HCT116 (cell line): ENCODE measurements at regions not wholly inside any gene's neighbourhood (a gene's known extent, or its start where the extent isn't known, plus 50 kb on each side); places are given as distances from the start of the nearest gene placed in this dataset.

ENCODE experiments used
- ATAC-seq: fragments of 200-7000 bp; cut with Tn5 transposase; 2 replicates; pipeline ENCODE4 v1.9.1; 2020; ENCODE audit warnings: mild to moderate bottlenecking, moderate library complexity
- BruUV-seq: library from RNA; stranded (reverse); fragments of 400-500 nt; replicated peaks from 2 replicates; lab custom pipeline; 2021; lab: Mats Ljungman, UMichigan
- CTCF ChIA-PET: fragments of 300-600 bp; sonication (Branson Sonifier 250); formaldehyde crosslinking; loops from one replicate; lab custom pipeline; 2021; ENCODE audit warnings: antibody characterized with exemption; lab: Charles Lee
- POLR2A ChIA-PET: fragments of 300-600, 350-600 bp; sonication (Branson Sonifier 250); formaldehyde crosslinking; loops from one replicate; lab custom pipeline; 2021; ENCODE audit warnings: antibody characterized with exemption; lab: Charles Lee
- RAD21 ChIA-PET, 2 experiments: fragments of 300-600 bp; sonication (Branson Sonifier 250); formaldehyde crosslinking; loops; one replicate each; lab custom pipeline; 2023; ENCODE audit warnings: low total read pairs in 2 of 2; ENCODE audit not compliant: uncharacterized antibody in 2 of 2, unreplicated experiment in 2 of 2, low non-redundant PET in 1 of 2; lab: Charles Lee
- DNase-seq: peaks from one replicate; pipeline ENCODE4 v3.0.0-alpha.2; 2010; ENCODE audit warnings: low read depth, low spot score
- H2AFZ ChIP-seq: fragments of 200-600 bp; shearing (Covaris generic), sonication (generic); 2 replicates; pipeline ENCODE4 v1.6.1; 2017; ENCODE audit warnings: low read depth, mixed run types, mixed read lengths, antibody characterized with exemption, low read length; ENCODE audit not compliant: poor library complexity, severe bottlenecking
- H3K27ac ChIP-seq: 2 replicates; pipeline ENCODE4 v1.5.1; 2012; ENCODE audit warnings: low read depth, low read length
- H3K27me3 ChIP-seq: fragments of 200-600 bp; sonication (generic); 2 replicates; pipeline ENCODE4 v1.6.1; 2016; ENCODE audit warnings: mixed run types, low read length, mixed read lengths; ENCODE audit not compliant: insufficient read depth
- H3K36me3 ChIP-seq, 2 experiments: fragments of 200-500 bp in 1 of 2; fragments of 200-600 bp in 1 of 2; sonication (Bioruptor generic) in 1 of 2; sonication (generic) in 1 of 2; 2 replicates each; pipeline versions ENCODE4 v1.5.1 to v1.6.1; 2014 to 2016; ENCODE audit warnings: low read length in 2 of 2, inconsistent platforms in 1 of 2, mixed read lengths in 1 of 2, mixed run types in 1 of 2; ENCODE audit not compliant: insufficient read depth in 2 of 2, control insufficient read depth in 1 of 2
- H3K4me1 ChIP-seq, 2 experiments: fragments of 200-600 bp in 1 of 2; sonication (generic) in 1 of 2; 2 replicates each; pipeline versions ENCODE4 v1.5.1 to v1.6.1; 2012 to 2017; ENCODE audit warnings: low read length in 2 of 2, inconsistent platforms in 1 of 2, mild to moderate bottlenecking in 1 of 2, mixed read lengths in 1 of 2, mixed run types in 1 of 2, moderate library complexity in 1 of 2; ENCODE audit not compliant: insufficient read depth in 2 of 2, control insufficient read depth in 1 of 2
- H3K4me2 ChIP-seq: fragments of 200-600 bp; sonication (generic); 2 replicates; pipeline ENCODE4 v1.6.1; 2017; ENCODE audit warnings: mixed run types, low read length, mixed read lengths
- H3K4me3 ChIP-seq, 2 experiments: fragments of 200-600 bp in 1 of 2; sonication (generic) in 1 of 2; replicated peaks in 1 of 2; 2 replicates each; pipeline ENCODE4 v1.5.1; 2011 to 2016; ENCODE audit warnings: low read length in 2 of 2, control low read depth in 1 of 2, low read depth in 1 of 2, mild to moderate bottlenecking in 1 of 2, mixed read lengths in 1 of 2, mixed run types in 1 of 2
- H3K79me2 ChIP-seq: fragments of 200-600 bp; sonication (generic); 2 replicates; pipeline ENCODE4 v1.6.1; 2017; ENCODE audit warnings: mild to moderate bottlenecking, mixed run types, low read length, moderate library complexity, mixed read lengths; ENCODE audit not compliant: insufficient read depth
- H3K9ac ChIP-seq: fragments of 200-600 bp; sonication (generic); 2 replicates; pipeline ENCODE4 v1.6.1; 2016; ENCODE audit warnings: low read length, mixed read lengths
- H3K9me2 ChIP-seq: fragments of 200-600 bp; sonication (generic), shearing (Covaris generic); 2 replicates; pipeline ENCODE4 v1.6.1; 2017; ENCODE audit warnings: mixed run types, mild to moderate bottlenecking, moderate library complexity; ENCODE audit not compliant: insufficient read depth
- H3K9me3 ChIP-seq, 2 experiments: fragments of 200-500 bp in 1 of 2; fragments of 200-600 bp in 1 of 2; sonication (Bioruptor generic) in 1 of 2; sonication (generic) in 1 of 2; 2 replicates each; pipeline ENCODE4 v1.6.1; 2014 to 2017; ENCODE audit warnings: low read length in 2 of 2, mixed read lengths in 2 of 2, inconsistent platforms in 1 of 2, low read depth in 1 of 2, mild to moderate bottlenecking in 1 of 2, mixed run types in 1 of 2, moderate library complexity in 1 of 2; ENCODE audit not compliant: control insufficient read depth in 1 of 2, insufficient read depth in 1 of 2
- H4K20me1 ChIP-seq: fragments of 200-600 bp; sonication (generic), shearing (Covaris generic); 2 replicates; pipeline ENCODE4 v1.6.1; 2017; ENCODE audit warnings: mixed run types, mild to moderate bottlenecking, moderate library complexity; ENCODE audit not compliant: insufficient read depth
- CTCF ChIP-seq, 3 experiments: fragments of 200-600 bp in 1 of 3; sonication (generic) in 1 of 3; IDR thresholded peaks in 2 of 3; conservative IDR thresholded peaks in 1 of 3; 2 replicates each; pipeline ENCODE4 v1.5.1; 2012 to 2017; ENCODE audit warnings: low read depth in 2 of 3, low read length in 2 of 3, antibody characterized with exemption in 1 of 3, borderline replicate concordance in 1 of 3, control low read depth in 1 of 3, mild to moderate bottlenecking in 1 of 3, mixed read lengths in 1 of 3, mixed run types in 1 of 3, moderate library complexity in 1 of 3; ENCODE audit not compliant: insufficient read depth in 1 of 3
- ELF1 ChIP-seq: IDR thresholded peaks from 2 replicates; pipeline ENCODE4 v1.6.1; 2012; ENCODE audit warnings: low read depth, borderline replicate concordance
- EZH2 ChIP-seq: fragments of 200-600 bp; sonication (generic); IDR thresholded peaks from 2 replicates; pipeline ENCODE4 v1.6.1; 2017; ENCODE audit warnings: antibody characterized with exemption, mixed run types
- FOSL1 ChIP-seq: IDR thresholded peaks from 2 replicates; pipeline ENCODE4 v1.6.1; 2012; ENCODE audit warnings: low read depth
- POLR2A ChIP-seq: IDR thresholded peaks from 2 replicates; pipeline ENCODE4 v1.7.0; 2011; ENCODE audit warnings: borderline replicate concordance; ENCODE audit not compliant: insufficient read depth, insufficient read length; ENCODE audit errors: extremely low read depth
- REST ChIP-seq: IDR thresholded peaks from 2 replicates; pipeline ENCODE4 v1.6.1; 2012; ENCODE audit warnings: low read depth
- SIN3A ChIP-seq: IDR thresholded peaks from 2 replicates; pipeline ENCODE4 v1.6.1; 2012; ENCODE audit warnings: low read depth
- SP1 ChIP-seq: IDR thresholded peaks from 2 replicates; pipeline ENCODE4 v1.6.1; 2012; ENCODE audit warnings: low read depth
- SRF ChIP-seq: IDR thresholded peaks from 2 replicates; pipeline ENCODE4 v1.6.1; 2012; ENCODE audit warnings: low read depth
- ZFX ChIP-seq: fragments of 450-650 bp; IDR thresholded peaks from 2 replicates; pipeline ENCODE4 v1.6.1; 2017
- ZNF274 ChIP-seq: fragments of 200-500 bp; sonication (Bioruptor generic); IDR thresholded peaks from 2 replicates; pipeline ENCODE4 v1.6.1; 2014; ENCODE audit warnings: mild to moderate bottlenecking, low read depth, low read length, inconsistent platforms
- intact Hi-C: fragments of 100-400 bp; cut with micrococcal nuclease; formaldehyde crosslinking; loops from 2 replicates; pipeline ENCODE4 v1.10.0; 2022

GRCh38 chr11:103811870-103812455 lies 224.5 kb upstream of the DDI1 start:
- no TSS peak for BruUV-seq
- H3K4me2 ChIP-seq = no peak overlapping the region
- CTCF ChIA-PET = no interaction called here
- TF ChIP-seq EZH2 (no peak), ELF1 (no peak), REST (no peak), POLR2A (no peak), SRF (no peak), ZFX (no peak), CTCF (IDR thresholded peaks at IDR 0.05 in 2 of 3, conservative IDR thresholded peaks at IDR 0.05 in 1 of 3; ENCODE audit: borderline replicate concordance in 1 of 3, insufficient read depth in 1 of 3, low read depth in 2 of 3, low read length in 2 of 3) (no peak), FOSL1 (no peak), ZNF274 (no peak), SP1 (no peak), SIN3A (no peak)
- no peak for ATAC-seq
- H3K4me1 ChIP-seq = no peaks in the 10 kb centered on the region
- no peaks in the 10 kb centered on the region for H3K9me2 ChIP-seq
- no peak overlapping the region for H3K27ac ChIP-seq
- H3K27me3 ChIP-seq = no peaks in the 10 kb centered on the region
- RAD21 ChIA-PET = no interaction called here
- H3K4me3 ChIP-seq = no peak overlapping the region
- no peaks in the 10 kb centered on the region for H3K9me3 ChIP-seq
- no peak overlapping the region for H3K9ac ChIP-seq
- no peak for DNase-seq
- H3K79me2 ChIP-seq = no peaks in the 10 kb centered on the region
- POLR2A ChIA-PET = no interaction called here
- intact Hi-C loops = no loop called here
- H2AFZ ChIP-seq = no peak overlapping the region
- H3K36me3 ChIP-seq = no peaks in the 10 kb centered on the region
- H4K20me1 ChIP-seq = no peaks in the 10 kb centered on the region
